BLaER1 (cell line): ENCODE measurements at regions not wholly inside any gene's neighbourhood (a gene's known extent, or its start where the extent isn't known, plus 50 kb on each side); places are given as distances from the start of the nearest gene placed in this dataset.

ENCODE experiments used
- H3K27ac ChIP-seq: shearing (Covaris generic); formaldehyde crosslinking; 2 replicates; pipeline ENCODE4 v1.8.1; 2022
- H3K27me3 ChIP-seq: shearing (Covaris generic); formaldehyde crosslinking; 2 replicates; pipeline ENCODE4 v1.8.1; 2022
- H3K36me3 ChIP-seq: shearing (Covaris generic); formaldehyde crosslinking; 2 replicates; pipeline ENCODE4 v1.8.1; 2022
- H3K4me1 ChIP-seq: shearing (Covaris generic); formaldehyde crosslinking; 2 replicates; pipeline ENCODE4 v1.8.1; 2022
- H3K4me2 ChIP-seq: shearing (Covaris generic); formaldehyde crosslinking; 2 replicates; pipeline ENCODE4 v1.8.1; 2022
- H3K4me3 ChIP-seq: shearing (Covaris generic); formaldehyde crosslinking; 2 replicates; pipeline ENCODE4 v1.8.1; 2022
- H3K9ac ChIP-seq: shearing (Covaris generic); formaldehyde crosslinking; 2 replicates; pipeline ENCODE4 v1.8.1; 2022
- H3K9me3 ChIP-seq: shearing (Covaris generic); formaldehyde crosslinking; 2 replicates; pipeline ENCODE4 v1.8.1; 2022
- H4K20me1 ChIP-seq: shearing (Covaris generic); formaldehyde crosslinking; 2 replicates; pipeline ENCODE4 v1.8.1; 2022
- Cebpa-rat ChIP-seq: shearing (Covaris generic); IDR thresholded peaks from 2 replicates; pipeline ENCODE4 v1.8.1; 2022

GRCh38 chr2:122734766-122735424 lies 979.4 kb downstream of the TSN start:
- H3K9me3 ChIP-seq: no peaks in the 10 kb centered on the region
- TF ChIP-seq Cebpa-rat: no peak
- no peaks in the 10 kb centered on the region for H3K27me3 ChIP-seq
- no peak overlapping the region for H3K9ac ChIP-seq
- H3K4me2 ChIP-seq: no peak overlapping the region
- H3K4me3 ChIP-seq: no peak overlapping the region
- no peak overlapping the region for H3K27ac ChIP-seq
- H4K20me1 ChIP-seq: no peaks in the 10 kb centered on the region
- H3K36me3 ChIP-seq: no peaks in the 10 kb centered on the region
- H3K4me1 ChIP-seq: no peaks in the 10 kb centered on the region

GRCh38 chr2:122736279-122736678 lies 980.8 kb downstream of the TSN start:
- H3K4me3 ChIP-seq: no peak overlapping the region
- H3K27me3 ChIP-seq: no peaks in the 10 kb centered on the region
- no peak for TF ChIP-seq Cebpa-rat
- H3K36me3 ChIP-seq: no peaks in the 10 kb centered on the region
- no peak overlapping the region for H3K4me2 ChIP-seq
- H3K27ac ChIP-seq: no peak overlapping the region
- H4K20me1 ChIP-seq: no peaks in the 10 kb centered on the region
- no peak overlapping the region for H3K9ac ChIP-seq
- no peaks in the 10 kb centered on the region for H3K9me3 ChIP-seq
- no peaks in the 10 kb centered on the region for H3K4me1 ChIP-seq

- no peak overlapping the region for H3K27ac ChIP-seq
These were observed 982.1 kb downstream of the TSN start for GRCh38 chr2:122737429-122738077.

GRCh38 chr2:122739732-122740593 lies 984.5 kb downstream of the TSN start:
- Histone ChIP-seq H3K4me3 (no peak overlapping the region), H3K36me3 (no peaks in the 10 kb centered on the region), H3K9me3 (no peaks in the 10 kb centered on the region), H3K27me3 (no peaks in the 10 kb centered on the region), H3K27ac (no peak overlapping the region), H3K9ac (no peak overlapping the region), H3K4me2 (no peak overlapping the region), H3K4me1 (no peaks in the 10 kb centered on the region), H4K20me1 (no peaks in the 10 kb centered on the region)
- TF ChIP-seq Cebpa-rat: no peak

More at GRCh38 chr2:122737429-122738077, 982.1 kb downstream of the TSN start:
- Histone ChIP-seq H3K36me3 (no peaks in the 10 kb centered on the region), H3K4me3 (no peak overlapping the region), H3K27me3 (no peaks in the 10 kb centered on the region), H4K20me1 (no peaks in the 10 kb centered on the region), H3K9me3 (no peaks in the 10 kb centered on the region), H3K9ac (no peak overlapping the region), H3K4me2 (no peak overlapping the region), H3K4me1 (no peaks in the 10 kb centered on the region)
- TF ChIP-seq Cebpa-rat: no peak

GRCh38 chr2:122740594-122740948 lies 985.1 kb downstream of the TSN start:
- Histone ChIP-seq H3K4me1 (no peaks in the 10 kb centered on the region), H3K27ac (no peak overlapping the region), H4K20me1 (no peaks in the 10 kb centered on the region), H3K4me2 (no peak overlapping the region), H3K27me3 (no peaks in the 10 kb centered on the region), H3K9ac (no peak overlapping the region), H3K4me3 (no peak overlapping the region), H3K9me3 (no peaks in the 10 kb centered on the region), H3K36me3 (no peaks in the 10 kb centered on the region)
- TF ChIP-seq Cebpa-rat: no peak

- Histone ChIP-seq H3K9me3 (no peaks in the 10 kb centered on the region), H3K4me2 (no peak overlapping the region), H3K36me3 (no peaks in the 10 kb centered on the region), H3K27ac (no peak overlapping the region), H3K27me3 (no peaks in the 10 kb centered on the region), H4K20me1 (no peaks in the 10 kb centered on the region), H3K4me1 (no peaks in the 10 kb centered on the region), H3K9ac (no peak overlapping the region), H3K4me3 (no peak overlapping the region)
- TF ChIP-seq Cebpa-rat: no peak
These were observed 986.0 kb downstream of the TSN start for GRCh38 chr2:122741403-122741802.

GRCh38 chr2:122743021-122743675 lies 987.7 kb downstream of the TSN start:
- Histone ChIP-seq H3K27me3 (no peaks in the 10 kb centered on the region), H3K27ac (no peak overlapping the region), H3K4me1 (no peaks in the 10 kb centered on the region), H3K9ac (no peak overlapping the region), H4K20me1 (no peaks in the 10 kb centered on the region), H3K9me3 (no peaks in the 10 kb centered on the region), H3K36me3 (no peaks in the 10 kb centered on the region), H3K4me2 (no peak overlapping the region), H3K4me3 (no peak overlapping the region)
- no peak for TF ChIP-seq Cebpa-rat

GRCh38 chr2:122745603-122746002 lies 990.2 kb downstream of the TSN start:
- no peak overlapping the region for H3K9ac ChIP-seq
- H3K4me2 ChIP-seq: no peak overlapping the region
- no peak for TF ChIP-seq Cebpa-rat
- H3K27ac ChIP-seq: no peak overlapping the region
- H3K4me1 ChIP-seq: no peaks in the 10 kb centered on the region
- no peaks in the 10 kb centered on the region for H3K36me3 ChIP-seq
- no peak overlapping the region for H3K4me3 ChIP-seq
- H3K27me3 ChIP-seq: no peaks in the 10 kb centered on the region
- no peaks in the 10 kb centered on the region for H3K9me3 ChIP-seq
- no peaks in the 10 kb centered on the region for H4K20me1 ChIP-seq

GRCh38 chr2:122747670-122748069 lies 992.2 kb downstream of the TSN start:
- Histone ChIP-seq H3K4me2 (no peak overlapping the region), H3K9me3 (no peaks in the 10 kb centered on the region), H4K20me1 (no peaks in the 10 kb centered on the region), H3K27me3 (no peaks in the 10 kb centered on the region), H3K4me1 (no peaks in the 10 kb centered on the region), H3K36me3 (no peaks in the 10 kb centered on the region), H3K9ac (no peak overlapping the region), H3K4me3 (no peak overlapping the region), H3K27ac (no peak overlapping the region)
- TF ChIP-seq Cebpa-rat: no peak
